Stimulated activated CD8-positive, alpha-beta memory T cell treated with anti-CD3 and anti-CD28 coated beads, Interleukin-2, amount 100 ng/mL, for 48 hours (primary cell): ENCODE measurements at regions not wholly inside any gene's neighbourhood (a gene's known extent, or its start where the extent isn't known, plus 50 kb on each side); places are given as distances from the start of the nearest gene placed in this dataset.

Experiments used
- DNase-seq, 2 donors: peaks; one replicate each; pipeline ENCODE4 v3.0.0-alpha.2; 2020; ENCODE audit warnings: low read depth in 2 of 2

DNA sequence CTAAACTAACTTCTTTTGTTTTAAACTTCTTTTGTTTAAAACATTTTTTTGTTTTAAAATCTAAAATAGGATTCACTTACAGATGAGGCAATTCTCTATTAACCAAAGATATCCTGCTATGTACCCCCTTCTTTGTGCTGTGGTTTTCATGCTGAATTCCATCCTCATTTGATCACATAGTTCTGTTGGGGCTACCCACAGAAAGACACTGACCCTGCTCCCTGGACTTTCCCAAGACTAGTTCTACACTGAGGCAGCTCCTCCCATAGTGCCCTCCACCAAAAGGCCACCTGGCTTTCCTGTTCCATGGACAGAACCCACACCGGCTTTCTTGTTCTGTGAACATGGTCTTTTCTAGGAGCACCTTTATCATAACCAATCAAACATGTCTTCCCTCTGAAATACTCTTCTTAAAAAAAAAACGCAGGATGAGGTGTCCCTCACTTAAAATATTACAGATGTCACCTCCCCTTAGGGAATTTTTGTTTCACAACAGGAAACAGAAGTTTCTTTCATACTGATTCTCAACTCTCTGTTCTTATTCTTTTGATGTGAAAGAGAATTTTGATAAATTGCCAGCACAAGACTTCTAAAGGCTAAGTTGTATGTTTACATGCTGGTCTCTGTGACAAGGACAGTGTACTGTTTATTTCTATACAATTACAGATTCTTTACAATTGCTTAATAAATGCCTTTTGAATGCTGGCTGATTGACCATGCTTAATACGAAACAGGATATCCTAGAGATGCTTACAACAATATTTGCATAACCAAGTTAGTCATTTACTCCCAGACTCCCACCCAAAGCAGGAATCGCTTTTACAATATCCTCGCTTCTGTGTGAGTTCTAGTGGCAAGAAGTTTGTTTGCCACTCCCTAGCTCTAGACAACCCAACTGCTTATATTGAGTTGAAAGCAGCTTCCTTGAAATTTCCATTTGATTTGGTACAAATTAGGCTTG is 300.4 kb downstream of the DTWD2 start:
- DNase-seq = no peak

DNA sequence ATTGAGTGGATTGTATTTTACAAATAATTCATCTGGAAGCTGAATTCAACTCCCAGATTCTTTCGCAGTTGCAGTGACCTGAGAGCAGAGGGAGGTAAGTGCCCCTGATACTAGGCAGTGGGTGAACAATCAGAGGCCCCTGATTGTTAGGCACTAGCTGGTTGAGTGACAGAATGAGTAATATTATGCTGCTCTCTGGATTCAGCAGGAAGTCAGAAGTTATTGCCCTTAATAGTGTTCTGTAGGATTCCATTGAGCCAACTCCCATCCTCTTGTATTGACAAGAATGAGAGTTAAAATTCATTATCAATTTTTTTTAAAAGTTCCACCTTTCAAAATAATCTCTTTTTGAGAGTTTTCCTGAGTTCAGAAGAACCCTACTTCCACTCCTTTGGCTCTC is 301.2 kb downstream of the DTWD2 start:
- DNase-seq = no peak

- no peak for DNase-seq
Observed at GRCh38 chr5:118681655-118682054, 306.7 kb downstream of the DTWD2 start.

- no peak for DNase-seq
Observed at GRCh38 chr5:118679264-118679940, 308.9 kb downstream of the DTWD2 start.

DNA sequence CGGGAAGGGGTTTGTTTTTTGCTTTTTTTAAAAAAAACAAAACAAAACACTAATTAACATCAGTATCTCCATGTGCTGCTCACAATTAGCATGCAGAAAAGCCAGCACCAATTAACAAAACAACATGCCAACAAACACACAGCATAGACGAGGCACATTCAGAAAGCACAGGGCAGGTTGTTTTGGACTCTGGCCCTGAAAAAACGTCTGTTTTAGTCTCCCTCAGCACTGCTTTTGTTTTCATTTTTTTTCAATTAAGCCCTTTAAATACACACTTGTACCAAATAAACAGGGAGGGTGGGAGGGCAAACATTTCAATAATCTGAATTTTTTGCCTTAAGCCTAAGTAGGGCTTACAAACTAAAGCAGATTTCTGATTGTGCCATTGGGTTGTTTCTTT is 309.6 kb downstream of the DTWD2 start:
- DNase-seq = no peak

GRCh38 chr5:118675247-118675646 is 313.1 kb downstream of the DTWD2 start:
- DNase-seq = no peak

GRCh38 chr5:118657576-118657975 is 330.8 kb downstream of the DTWD2 start:
- no peak for DNase-seq

DNA sequence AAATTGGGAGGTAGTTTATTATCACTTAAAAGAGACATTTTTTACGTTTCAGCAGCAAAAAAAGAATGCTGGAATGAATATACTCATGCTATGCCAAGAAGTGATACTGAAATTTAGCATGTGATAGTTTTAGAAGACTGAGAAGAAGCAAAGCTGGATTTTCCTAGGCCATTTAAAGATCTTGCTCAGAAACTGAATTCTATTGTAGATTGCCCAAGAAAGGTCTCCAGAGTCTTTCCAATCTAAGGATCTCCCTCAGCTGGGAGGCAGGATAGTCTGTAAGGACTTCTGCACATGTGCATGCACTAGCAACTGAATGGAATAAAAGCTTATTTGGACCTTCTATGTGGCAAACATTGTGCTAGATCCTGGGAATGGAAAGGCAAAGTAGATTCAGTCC is 334.5 kb downstream of the DTWD2 start:
- no peak for DNase-seq

DNA sequence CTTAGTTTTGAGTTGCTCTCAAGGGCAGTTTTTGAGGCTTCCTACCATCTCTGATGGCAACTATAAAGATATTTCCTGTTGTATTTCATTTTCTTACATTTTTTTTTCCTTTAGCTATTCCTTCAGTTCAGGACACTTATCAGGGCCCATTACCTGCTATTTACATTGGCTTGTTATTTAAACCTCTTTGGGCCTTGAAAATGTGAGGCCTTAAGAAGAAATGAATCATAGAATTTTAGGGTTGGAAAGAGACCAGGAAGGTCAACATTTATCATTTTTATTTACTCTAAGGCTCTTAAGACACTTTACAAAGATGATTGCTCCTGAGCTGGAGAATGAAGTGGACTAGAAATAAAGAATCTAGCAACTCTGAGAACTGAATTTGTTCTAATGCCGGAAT is 335.2 kb downstream of the DTWD2 start:
- DNase-seq = no peak

DNA sequence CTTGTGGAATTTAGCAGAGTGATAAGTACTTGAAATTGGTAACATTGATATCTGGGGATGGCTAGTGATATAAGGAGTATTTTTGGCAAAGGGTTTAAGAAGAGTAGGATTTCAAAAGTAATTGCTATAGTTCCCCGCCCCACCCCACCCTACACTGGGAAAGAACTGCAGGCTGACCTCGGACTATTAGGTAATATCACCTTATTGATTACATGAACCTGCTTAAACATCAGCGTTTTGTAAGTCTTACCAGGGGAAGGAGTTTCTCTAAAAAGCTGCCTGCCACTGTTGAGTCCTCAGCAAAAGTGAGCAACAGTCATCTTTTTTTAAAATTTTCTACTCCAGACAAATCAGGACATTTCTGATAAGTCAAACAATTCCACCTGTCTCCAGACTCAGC is 337.3 kb downstream of the DTWD2 start:
- no peak for DNase-seq

- no peak for DNase-seq
Observed at GRCh38 chr5:118647587-118647986, 340.8 kb downstream of the DTWD2 start.

DNA sequence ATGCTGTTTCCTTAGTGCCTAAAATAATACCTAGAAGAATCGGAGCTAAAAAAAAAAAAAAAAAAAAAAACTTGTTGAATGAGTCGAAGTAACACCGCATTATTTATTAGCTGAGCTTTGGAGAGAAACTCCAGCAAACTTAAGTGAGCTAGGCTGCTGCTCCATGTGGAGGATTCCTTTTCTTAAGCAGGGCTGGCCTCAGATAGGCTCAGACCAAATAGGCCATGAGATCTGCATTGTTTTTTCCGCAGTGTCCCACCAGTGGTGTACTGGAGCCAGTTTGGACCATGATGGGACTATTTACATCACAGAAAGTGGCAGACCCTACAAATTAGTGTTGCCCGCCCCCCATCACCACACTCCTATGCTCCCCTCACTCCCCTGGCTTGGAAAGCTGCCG is 341.4 kb downstream of the DTWD2 start:
- no peak for DNase-seq

DNA sequence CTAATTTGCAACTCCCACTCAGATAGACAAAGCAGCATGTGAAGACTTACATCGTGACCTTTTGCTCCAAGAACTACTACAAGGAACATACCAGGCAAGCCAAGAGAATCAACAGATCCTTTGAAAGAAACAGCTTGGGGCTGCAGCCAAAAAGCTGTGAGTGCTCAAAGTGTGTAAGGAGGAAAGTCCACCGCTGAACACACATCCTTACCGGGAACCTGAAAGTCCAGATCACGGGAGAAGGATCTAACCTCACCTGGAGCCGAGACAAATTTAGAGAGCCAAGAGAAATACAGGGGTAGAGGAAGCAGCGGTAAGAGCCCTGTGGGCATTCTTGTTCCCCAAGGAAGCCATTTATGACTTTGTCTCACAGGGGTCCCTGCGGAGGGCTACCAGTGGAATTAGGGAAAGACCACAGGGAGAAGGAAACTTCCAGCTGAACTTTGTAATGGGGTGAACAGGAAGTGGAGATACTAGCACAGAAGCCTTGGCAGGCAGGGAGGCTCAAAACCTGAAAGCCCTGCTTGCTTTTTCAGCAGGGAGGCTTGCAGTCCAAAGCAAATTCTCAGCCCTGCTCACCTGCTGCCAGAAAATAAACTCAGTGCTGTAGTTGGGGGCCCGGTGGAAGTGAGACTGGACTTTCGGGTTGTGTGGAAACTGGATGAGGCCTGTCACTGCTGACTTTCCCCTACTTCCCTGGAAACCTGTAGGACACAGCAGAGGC is 350.2 kb downstream of the DTWD2 start:
- DNase-seq = no peak

DNA sequence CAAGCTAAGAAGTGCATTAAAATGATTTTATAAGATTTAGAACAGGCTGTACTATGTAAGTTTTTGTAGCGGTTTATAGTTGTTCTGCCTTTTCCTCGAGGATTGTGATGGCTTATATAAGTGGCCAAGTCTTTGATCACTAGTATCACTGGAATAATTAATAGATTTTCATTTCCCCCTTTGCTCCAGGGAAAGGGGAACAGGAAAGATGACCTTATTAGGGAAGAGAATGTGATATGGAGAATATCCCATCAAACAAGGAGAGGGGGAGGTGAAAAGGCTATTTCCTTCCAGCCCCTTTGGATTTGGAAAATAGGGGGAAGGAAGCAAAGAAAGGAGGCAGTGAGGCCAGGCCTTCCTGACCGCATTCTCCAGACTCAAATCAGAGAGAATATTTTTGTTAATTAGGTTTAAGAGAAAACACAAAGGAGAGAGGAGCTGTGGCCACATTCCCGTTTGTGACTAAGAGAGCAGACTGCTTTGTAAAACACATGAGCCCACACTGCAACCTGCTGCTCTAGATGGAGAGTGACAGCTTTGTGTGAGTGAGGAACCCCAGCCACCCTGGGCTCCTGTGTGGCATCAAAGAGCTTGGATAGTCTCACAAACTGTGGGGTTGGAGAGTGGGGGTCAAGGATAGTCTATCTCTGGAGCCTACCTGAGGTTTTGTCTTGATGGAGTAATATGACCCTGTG is 359.5 kb downstream of the DTWD2 start:
- no peak for DNase-seq

DNA sequence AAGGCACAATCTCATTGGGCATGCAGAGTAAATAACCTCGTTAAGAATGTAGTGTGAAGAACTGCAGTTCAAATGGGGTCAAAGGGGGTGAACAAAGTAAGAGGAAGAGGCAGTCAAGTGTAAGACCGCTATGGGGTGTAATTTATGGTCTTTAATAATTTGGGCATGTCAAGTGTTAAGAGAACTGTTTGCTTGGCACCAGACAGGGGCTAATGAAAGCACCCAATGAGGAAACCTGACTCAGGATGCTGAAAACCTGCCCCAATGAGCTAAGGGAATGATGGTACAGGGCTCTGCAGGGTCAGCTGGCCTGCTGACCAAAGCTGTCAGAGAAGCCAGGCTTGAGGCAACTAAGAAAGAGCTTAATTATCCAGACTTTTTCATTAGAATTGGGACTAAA is 368.1 kb downstream of the DTWD2 start:
- DNase-seq = no peak

DNA sequence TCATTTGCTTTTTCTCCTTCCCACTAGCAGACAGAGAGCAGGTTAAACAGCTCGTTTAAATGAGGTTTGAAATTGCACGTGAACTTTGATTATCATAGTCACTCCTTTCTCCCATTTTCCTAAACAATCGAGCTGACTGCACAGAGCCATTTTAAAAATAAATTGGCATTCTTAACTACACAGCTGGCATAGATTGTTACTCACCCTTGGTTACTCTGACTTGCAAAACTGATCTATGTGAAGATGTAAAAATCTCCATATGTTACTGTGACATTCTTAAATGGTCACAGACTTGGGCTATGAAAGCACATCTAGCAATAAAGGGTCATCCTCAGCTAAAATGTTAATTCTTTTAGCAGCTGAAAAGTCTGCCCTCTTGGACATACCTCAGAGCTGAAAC is 368.5 kb downstream of the DTWD2 start:
- DNase-seq = no peak

GRCh38 chr5:118616281-118616680 is 372.1 kb downstream of the DTWD2 start:
- no peak for DNase-seq

- no peak for DNase-seq
Observed at GRCh38 chr5:118614731-118615456, 373.5 kb downstream of the DTWD2 start.

DNA sequence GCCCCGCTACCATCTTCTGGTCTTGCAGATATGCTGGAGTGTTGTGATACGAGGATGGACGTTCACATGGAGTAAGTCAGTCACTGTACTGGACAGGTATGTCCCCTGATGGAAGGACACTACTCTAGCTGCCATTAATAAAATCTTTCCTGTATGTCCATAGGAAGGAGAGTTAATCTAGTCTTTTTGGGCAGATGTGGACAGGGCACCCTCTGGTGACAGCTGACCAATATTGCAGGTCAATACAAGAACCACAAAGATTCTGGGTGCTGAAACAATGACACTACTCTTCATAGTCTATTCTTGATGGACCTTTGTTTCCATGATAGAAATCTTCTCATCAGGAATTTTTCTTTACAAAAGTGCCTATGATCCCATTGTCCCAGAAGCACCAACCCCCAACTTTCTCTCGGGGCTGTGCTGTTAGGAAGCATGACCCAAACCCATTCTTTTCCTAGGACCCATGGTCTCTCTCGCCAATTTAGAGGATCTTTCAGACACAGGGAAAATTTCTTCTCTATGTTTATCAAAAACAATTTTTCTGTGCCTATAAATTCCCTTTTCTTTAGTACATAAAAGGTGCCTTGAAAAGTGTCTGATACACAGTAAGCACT is 376.9 kb downstream of the DTWD2 start:
- no peak for DNase-seq

- DNase-seq = no peak
Observed at GRCh38 chr5:118606940-118607339, 381.4 kb downstream of the DTWD2 start.

DNA sequence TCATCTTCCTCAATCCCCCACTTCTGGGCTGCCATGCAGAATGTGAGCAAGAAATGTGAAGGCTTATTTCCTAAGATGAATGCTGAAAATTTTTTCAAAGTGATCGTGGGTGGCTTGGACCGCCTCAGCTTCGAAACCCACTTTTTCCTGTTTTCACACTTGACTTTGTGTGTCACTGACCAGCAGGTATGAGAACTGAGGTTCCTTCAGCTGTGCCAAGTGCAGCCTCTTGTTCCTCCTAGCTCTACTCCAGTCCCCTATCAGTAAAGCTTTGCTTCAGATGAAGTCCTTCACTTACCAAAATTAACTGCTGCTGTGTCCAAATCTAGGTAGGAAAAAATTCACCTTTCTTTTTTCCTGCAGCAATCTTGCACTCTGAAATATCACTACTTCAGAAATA is 382.6 kb downstream of the DTWD2 start:
- DNase-seq = no peak
